Tibial nerve (tissue), 4 donors: ENCODE measurements at regions not wholly inside any gene's neighbourhood (a gene's known extent, or its start where the extent isn't known, plus 50 kb on each side); places are given as distances from the start of the nearest gene placed in this dataset.

Experiments
- DNase-seq, 2 donors: peaks; one replicate each; pipeline ENCODE4 v3.0.0-alpha.2; 2019; ENCODE audit warnings: low spot score in 2 of 2
- H3K27ac ChIP-seq, 4 donors: fragments of 200-600 bp; sonication (generic) in 3 of 4; one replicate each; pipeline ENCODE4 v1.5.1; 2017 to 2019; ENCODE audit warnings: mild to moderate bottlenecking in 1 of 4
- H3K27me3 ChIP-seq, 2 donors: fragments of 200-600 bp; sonication (generic) in 1 of 2; one replicate each; pipeline versions ENCODE4 v1.5.1 to v1.6.0; 2017 to 2019
- H3K36me3 ChIP-seq, 3 donors: fragments of 200-600 bp; sonication (generic); one replicate each; pipeline ENCODE4 v1.5.1; 2018 to 2019
- H3K4me1 ChIP-seq, 4 donors: fragments of 200-600 bp; sonication (generic) in 3 of 4; one replicate each; pipeline ENCODE4 v1.5.1; 2017 to 2019
- H3K4me3 ChIP-seq, 4 donors: fragments of 200-600 bp; sonication (generic) in 3 of 4; one replicate each; pipeline ENCODE4 v1.5.1; 2017 to 2019; ENCODE audit warnings: mild to moderate bottlenecking in 1 of 4, moderate library complexity in 1 of 4
- H3K9me3 ChIP-seq, 4 donors: fragments of 200-600 bp; sonication (generic) in 3 of 4; one replicate each; pipeline ENCODE4 v1.5.1; 2017 to 2019
- EP300 ChIP-seq, 2 donors: sonication (generic); formaldehyde crosslinking; IDR thresholded peaks; one replicate each; pipeline ENCODE4 v1.6.1; 2017; ENCODE audit warnings: antibody characterized with exemption in 2 of 2, mild to moderate bottlenecking in 1 of 2
- POLR2A ChIP-seq, 2 donors: fragments of 450-650 bp; IDR thresholded peaks; one replicate each; pipeline ENCODE4 v1.6.1; 2017; ENCODE audit warnings: antibody characterized with exemption in 2 of 2, mild to moderate bottlenecking in 2 of 2, moderate library complexity in 2 of 2
- WGBS, 2 donors: methylation state at CpG; one replicate each; pipeline ENCODE4 v1.1.5; 2018; 5-methylcytosine and 5-hydroxymethylcytosine counted together
- TF ChIP-seq, protein P1 (sequence below), 5 experiments: fragments of 200-600 bp in 3 of 5; fragments of 450-650 bp in 2 of 5; sonication (generic) in 3 of 5; IDR thresholded peaks; one replicate each; pipeline ENCODE4 v1.5.1; 2016 to 2019; ENCODE audit warnings: antibody characterized with exemption in 5 of 5, mild to moderate bottlenecking in 3 of 5, moderate library complexity in 2 of 5

DNA sequence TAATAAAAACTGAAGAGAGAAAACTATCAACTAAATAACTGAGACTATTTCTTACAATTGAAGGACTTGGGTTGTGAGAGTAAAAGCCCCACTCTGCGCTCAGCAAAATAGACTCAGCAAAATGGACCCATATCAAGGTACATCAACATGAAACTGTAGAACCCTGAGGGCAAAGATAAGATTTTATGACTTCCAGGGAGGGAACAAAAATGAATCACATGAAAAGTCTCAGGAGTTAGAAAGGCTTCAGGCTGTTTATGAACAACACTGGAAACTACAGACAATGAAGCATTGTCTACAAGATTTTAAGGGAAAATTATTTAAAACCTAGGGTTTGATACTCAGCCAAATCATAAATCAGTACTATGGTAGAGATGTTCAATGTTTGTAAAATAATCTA is 434.3 kb downstream of the PTPRC start:
- TF ChIP-seq, protein P1, sequence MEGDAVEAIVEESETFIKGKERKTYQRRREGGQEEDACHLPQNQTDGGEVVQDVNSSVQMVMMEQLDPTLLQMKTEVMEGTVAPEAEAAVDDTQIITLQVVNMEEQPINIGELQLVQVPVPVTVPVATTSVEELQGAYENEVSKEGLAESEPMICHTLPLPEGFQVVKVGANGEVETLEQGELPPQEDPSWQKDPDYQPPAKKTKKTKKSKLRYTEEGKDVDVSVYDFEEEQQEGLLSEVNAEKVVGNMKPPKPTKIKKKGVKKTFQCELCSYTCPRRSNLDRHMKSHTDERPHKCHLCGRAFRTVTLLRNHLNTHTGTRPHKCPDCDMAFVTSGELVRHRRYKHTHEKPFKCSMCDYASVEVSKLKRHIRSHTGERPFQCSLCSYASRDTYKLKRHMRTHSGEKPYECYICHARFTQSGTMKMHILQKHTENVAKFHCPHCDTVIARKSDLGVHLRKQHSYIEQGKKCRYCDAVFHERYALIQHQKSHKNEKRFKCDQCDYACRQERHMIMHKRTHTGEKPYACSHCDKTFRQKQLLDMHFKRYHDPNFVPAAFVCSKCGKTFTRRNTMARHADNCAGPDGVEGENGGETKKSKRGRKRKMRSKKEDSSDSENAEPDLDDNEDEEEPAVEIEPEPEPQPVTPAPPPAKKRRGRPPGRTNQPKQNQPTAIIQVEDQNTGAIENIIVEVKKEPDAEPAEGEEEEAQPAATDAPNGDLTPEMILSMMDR (IDR thresholded peaks at IDR 0.05) = no peak
- TF ChIP-seq POLR2A (IDR thresholded peaks at IDR 0.05) = no peak
- no peak for TF ChIP-seq EP300 (IDR thresholded peaks at IDR 0.05)
- 88 to 92% methylated on average over 1 of the region's 1 CpG for WGBS, 2 donors
- Histone ChIP-seq H3K4me3 (no peak overlapping the region), H3K9me3 (no peaks in the 10 kb centered on the region), H3K27ac (no peak overlapping the region), H3K27me3 (no peaks in the 10 kb centered on the region), H3K4me1 (no peaks in the 10 kb centered on the region), H3K36me3 (no peaks in the 10 kb centered on the region)
- no peak for DNase-seq

DNA sequence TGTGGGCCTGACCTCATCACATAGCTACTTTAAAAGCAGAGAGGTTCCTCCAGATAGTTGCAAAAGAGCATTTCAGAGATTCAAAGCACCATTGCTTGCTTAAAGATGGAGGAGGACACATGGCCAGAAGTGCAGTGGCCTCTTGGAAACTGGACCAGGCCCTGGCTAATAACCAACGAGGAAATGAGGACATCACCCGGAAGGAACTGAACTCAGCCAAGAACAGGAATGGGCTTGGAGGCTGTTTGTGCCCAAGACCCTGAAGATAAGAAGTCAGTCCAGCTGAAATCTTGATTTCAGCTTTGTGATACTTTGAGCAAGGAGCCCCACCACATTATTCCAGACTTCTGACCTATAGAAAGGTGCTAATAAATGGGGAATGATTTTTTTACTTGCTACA is 437.0 kb downstream of the PTPRC start:
- DNase-seq = no peak
- no peaks in the 10 kb centered on the region for H3K27me3 ChIP-seq
- no peaks in the 10 kb centered on the region for H3K9me3 ChIP-seq
- TF ChIP-seq, protein P1 (IDR thresholded peaks at IDR 0.05) = no peak
- TF ChIP-seq EP300 (IDR thresholded peaks at IDR 0.05) = no peak
- TF ChIP-seq POLR2A (IDR thresholded peaks at IDR 0.05) = no peak
- 69 to 71% methylated on average over 2 of the region's 2 CpGs for WGBS, 2 donors
- no peak overlapping the region for H3K27ac ChIP-seq
- no peaks in the 10 kb centered on the region for H3K4me1 ChIP-seq
- H3K36me3 ChIP-seq = no peaks in the 10 kb centered on the region
- no peak overlapping the region for H3K4me3 ChIP-seq

DNA sequence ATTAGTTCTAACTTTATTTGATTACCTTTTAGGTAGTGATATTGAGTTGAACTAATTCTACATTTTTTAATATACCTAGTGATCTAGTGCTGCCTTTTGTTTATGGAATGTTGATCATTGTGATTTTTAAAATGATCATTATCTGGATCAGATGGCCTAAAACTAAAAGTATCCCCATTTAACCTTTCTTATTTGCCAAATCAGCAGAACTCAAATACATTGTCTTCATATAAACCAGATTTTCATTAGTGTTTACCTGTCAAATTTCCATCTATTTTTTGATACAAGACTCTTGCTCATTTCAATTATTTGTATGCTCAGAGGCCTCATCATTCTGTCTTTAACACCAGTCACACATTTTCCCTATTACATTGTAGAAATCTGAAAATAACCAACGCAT is 441.2 kb downstream of the PTPRC start:
- DNase-seq = no peak
- no peaks in the 10 kb centered on the region for H3K9me3 ChIP-seq

DNA sequence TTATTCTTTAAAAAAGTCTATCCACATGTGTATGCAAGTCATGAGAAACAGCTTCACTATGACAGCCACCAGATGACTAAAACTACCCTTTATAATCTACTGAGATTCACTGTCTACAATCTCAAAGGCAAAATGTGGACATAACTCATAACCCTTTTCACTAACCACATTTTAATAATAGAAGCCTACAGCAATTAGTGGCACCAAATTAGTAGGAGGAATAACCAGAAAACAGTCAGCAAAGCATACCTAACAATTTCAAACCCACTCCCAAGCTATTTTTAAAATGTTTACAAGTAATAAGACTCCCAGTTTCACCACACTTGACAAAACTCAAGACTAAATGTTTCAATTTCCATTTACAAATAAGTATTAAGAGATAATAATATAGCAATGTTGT is 442.9 kb downstream of the PTPRC start:
- no peak overlapping the region for H3K4me3 ChIP-seq
- no peaks in the 10 kb centered on the region for H3K9me3 ChIP-seq
- H3K27ac ChIP-seq = no peak overlapping the region
- DNase-seq = no peak
- TF ChIP-seq EP300 (IDR thresholded peaks at IDR 0.05) (no peak), POLR2A (IDR thresholded peaks at IDR 0.05) (no peak)
- TF ChIP-seq, protein P1 (IDR thresholded peaks at IDR 0.05) = no peak
- no peaks in the 10 kb centered on the region for H3K36me3 ChIP-seq
- no peaks in the 10 kb centered on the region for H3K4me1 ChIP-seq
- H3K27me3 ChIP-seq = no peaks in the 10 kb centered on the region

More for the DNA sequence above, 441.2 kb downstream of the PTPRC start:
- Histone ChIP-seq H3K27ac (no peak overlapping the region), H3K4me3 (no peak overlapping the region), H3K27me3 (no peaks in the 10 kb centered on the region), H3K4me1 (no peaks in the 10 kb centered on the region), H3K36me3 (no peaks in the 10 kb centered on the region)
- no peak for TF ChIP-seq EP300 (IDR thresholded peaks at IDR 0.05)
- TF ChIP-seq, protein P1 (IDR thresholded peaks at IDR 0.05) = no peak
- no peak for TF ChIP-seq POLR2A (IDR thresholded peaks at IDR 0.05)
- whole genome bisulfite sequencing, 2 donors = 88 to 100% methylated on average over 1 of the region's 1 CpG

DNA sequence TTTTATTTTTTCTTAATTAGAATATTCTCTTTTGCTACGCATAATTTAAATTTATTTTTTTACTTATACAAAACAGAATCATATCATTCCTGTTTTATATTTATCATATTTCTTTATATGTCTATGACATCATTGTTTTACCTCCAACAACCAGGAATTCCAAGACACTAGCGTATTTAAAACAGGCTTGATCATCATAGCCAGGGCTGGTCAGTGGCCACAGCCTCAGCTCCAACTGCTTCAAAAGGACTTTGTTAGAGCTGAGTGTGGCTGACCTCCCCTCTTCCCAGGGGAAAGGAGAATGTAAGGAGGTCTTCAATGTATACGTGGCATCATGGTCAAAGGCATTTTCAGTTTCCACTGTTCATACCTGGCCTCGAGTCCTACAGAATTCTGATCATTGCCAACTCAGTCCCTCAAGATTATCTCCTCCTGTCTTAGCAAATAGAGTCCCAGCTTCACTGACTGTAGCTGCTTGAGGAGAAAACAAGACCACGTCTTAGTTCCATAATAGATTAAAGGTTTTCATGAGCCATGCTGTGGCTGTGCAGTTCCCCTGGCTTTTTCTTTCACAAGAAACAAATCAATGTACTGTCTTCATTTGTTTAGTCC is 444.0 kb downstream of the PTPRC start:
- 83 to 88% methylated on average over 5 of the region's 5 CpGs for WGBS, 2 donors
- no peaks in the 10 kb centered on the region for H3K9me3 ChIP-seq

More for the DNA sequence above, 444.0 kb downstream of the PTPRC start:
- TF ChIP-seq, protein P1 (IDR thresholded peaks at IDR 0.05) = no peak
- TF ChIP-seq POLR2A (IDR thresholded peaks at IDR 0.05) = no peak
- no peak for TF ChIP-seq EP300 (IDR thresholded peaks at IDR 0.05)
- Histone ChIP-seq H3K4me1 (no peaks in the 10 kb centered on the region), H3K4me3 (no peak overlapping the region), H3K27me3 (no peaks in the 10 kb centered on the region), H3K27ac (no peak overlapping the region), H3K36me3 (no peaks in the 10 kb centered on the region)
- no peak for DNase-seq
